Activated CD8-positive, alpha-beta memory T cell treated with anti-CD3 and anti-CD28 coated beads, Interleukin-2, amount 50 U/mL, for 4 hours (primary cell): ENCODE measurements at regions not wholly inside any gene's neighbourhood (a gene's known extent, or its start where the extent isn't known, plus 50 kb on each side); places are given as distances from the start of the nearest gene placed in this dataset.

Experiments used
- DNase-seq: peaks from one replicate; pipeline ENCODE4 v3.0.0-alpha.2; 2020

DNA sequence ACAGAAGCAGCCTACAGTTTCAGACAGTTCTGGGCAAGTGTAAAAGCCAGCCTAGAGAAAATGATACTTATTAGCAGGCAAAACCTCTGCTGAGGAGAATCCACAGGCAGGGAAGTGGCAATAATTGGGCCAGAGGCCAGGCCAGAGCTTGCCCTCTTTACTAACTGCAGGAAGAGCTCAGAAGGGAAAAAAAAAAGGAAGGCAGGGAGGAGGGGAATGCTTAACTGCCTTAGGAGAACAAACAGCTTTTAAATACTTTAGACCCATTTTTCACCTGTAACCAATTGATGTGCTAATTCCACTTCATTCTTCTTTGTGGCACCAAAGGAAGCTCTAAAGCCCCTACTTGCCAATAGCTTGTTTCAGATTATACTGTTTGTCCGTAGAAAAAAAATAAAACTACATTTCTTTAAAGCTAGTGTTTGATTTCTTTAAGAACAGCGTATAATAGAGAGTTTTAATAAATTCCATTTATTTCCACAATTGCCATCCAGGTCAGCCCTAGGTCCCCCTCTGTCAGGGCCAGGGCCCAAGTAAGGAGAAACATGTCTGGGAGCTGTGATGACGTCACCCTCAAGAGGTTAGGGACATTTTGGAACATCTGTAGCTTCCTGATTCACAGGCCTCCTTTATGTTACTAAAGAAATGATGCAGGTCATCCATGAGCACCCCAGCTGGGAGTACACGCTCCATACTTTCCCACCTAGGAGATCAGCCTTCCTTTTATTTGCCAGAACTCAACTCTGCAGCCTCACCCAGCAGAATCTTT is 384.3 kb downstream of the CDC5L start:
- DNase-seq: no peak

DNA sequence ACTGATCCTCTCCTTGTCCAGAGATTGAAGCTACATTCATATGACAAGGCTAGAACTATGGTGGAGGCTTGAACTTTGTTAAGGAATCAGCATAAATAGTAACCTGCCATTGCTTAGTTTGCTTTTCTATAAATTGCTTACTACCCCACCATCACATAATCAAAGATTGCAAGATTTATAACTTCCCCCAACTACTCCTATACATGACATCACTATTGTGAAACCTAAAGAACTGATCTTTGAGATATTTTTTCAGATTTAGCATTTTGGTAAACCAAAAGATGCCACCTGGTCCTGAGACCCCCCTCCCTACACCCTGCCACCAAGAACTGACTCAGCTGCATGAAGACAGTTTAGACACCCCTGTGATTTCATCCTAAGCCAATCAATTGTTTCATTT is 385.3 kb downstream of the CDC5L start:
- DNase-seq: no peak

DNA sequence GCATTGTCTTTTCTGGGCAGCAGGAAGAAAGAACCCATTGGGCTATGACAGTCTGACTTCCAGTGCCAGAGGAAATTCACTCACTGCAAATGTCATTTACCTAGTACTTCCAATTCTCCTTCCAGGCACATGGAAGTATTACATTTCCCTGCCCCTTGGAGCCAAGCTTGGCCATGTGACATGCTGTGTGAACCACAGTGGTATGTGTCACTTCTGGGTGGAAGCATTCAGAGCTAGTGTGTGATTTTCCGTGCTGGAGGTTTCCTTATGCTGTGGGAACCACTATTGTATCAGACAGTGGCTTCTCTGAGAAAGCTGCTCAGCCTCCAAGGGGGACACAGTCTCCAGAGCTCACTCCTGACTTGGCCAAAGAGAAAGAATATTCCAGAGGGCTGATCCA is 387.6 kb downstream of the CDC5L start:
- DNase-seq: no peak

DNA sequence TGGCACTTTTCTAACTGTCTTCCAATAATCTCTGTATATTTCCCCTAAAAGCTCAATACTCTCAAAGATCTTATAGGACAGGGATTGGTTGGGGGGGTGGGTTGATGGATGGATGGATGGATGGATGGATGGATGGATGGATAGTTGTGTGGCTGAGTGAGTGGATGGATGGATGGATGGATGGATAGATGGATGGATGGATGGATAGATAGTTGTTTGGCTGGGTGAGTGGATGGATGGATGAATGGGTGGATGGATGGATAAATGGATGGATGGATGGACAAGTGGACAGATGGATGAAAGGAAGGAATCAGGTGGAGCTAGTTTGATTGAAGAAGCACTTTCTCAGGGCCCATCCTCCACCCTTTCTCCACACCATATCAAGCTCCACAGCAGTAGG is 388.8 kb downstream of the CDC5L start:
- no peak for DNase-seq

DNA sequence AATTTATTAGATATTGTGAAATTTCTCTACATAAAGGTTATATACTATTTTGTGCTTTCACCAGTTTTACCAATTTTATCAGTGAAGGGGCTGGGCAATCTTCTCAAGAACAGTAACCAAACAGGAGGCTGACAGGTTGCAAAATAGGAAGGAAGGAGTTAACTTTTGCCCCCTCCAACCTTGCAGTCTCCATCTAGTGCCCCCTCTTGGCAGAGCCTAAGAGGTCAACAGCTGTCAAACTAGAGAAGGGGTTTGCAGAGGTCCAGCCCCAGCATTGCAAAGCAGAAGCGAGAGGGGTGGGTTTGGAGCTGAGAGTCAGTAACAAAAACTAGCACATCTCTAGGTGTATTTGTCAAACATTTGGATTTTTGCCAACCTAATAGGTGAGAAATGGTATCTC is 391.0 kb downstream of the CDC5L start:
- no peak for DNase-seq
